ENCODE measurements at regions not wholly inside any gene's neighbourhood (a gene's known extent, or its start where the extent isn't known, plus 50 kb on each side); places are given as distances from the start of the nearest gene placed in this dataset.

GRCh38 chr7:25541094-25541821 is 313.0 kb upstream of the NPVF start:
- Histone ChIP-seq H3K27ac (ENCODE audit: low read length) (no peak overlapping the region), H3K9me3 (ENCODE audit: low read length) (no peaks in the 10 kb centered on the region), H3K9ac (ENCODE audit: low read length) (no peak overlapping the region), H3K27me3 (ENCODE audit: insufficient read depth, low read depth, low read length) (no peaks in the 10 kb centered on the region), H3K79me2 (replicated peaks; ENCODE audit: insufficient read depth, low read length) (no peaks in the 10 kb centered on the region), H3K4me3 (ENCODE audit: low read length) (no peak overlapping the region), H3K9me2 (ENCODE audit: insufficient read depth, low read length) (no peaks in the 10 kb centered on the region), H4K20me1 (ENCODE audit: insufficient read depth) (no peaks in the 10 kb centered on the region), H2AFZ (ENCODE audit: low read depth, low read length) (no peak overlapping the region), H3F3A (ENCODE audit: insufficient read depth, low read length, poor library complexity, severe bottlenecking) (no peaks in the 10 kb centered on the region), H3K4me2 (ENCODE audit: low read length) (no peak overlapping the region), H3K36me3 (ENCODE audit: insufficient read depth, low read length) (no peaks in the 10 kb centered on the region)
- TF ChIP-seq TAF1 (IDR thresholded peaks at IDR 0.05; ENCODE audit: low read depth) (no peak), RAD21 (conservative IDR thresholded peaks at IDR 0.05) (no peak), EZH2 (IDR thresholded peaks at IDR 0.05; ENCODE audit: borderline replicate concordance, insufficient read depth, low read length, poor library complexity, severe bottlenecking) (no peak), REST (IDR thresholded peaks at IDR 0.05; ENCODE audit: borderline replicate concordance) (no peak), MXI1 (conservative IDR thresholded peaks at IDR 0.05; ENCODE audit: poor library complexity, severe bottlenecking) (no peak), POLR2AphosphoS5 (IDR thresholded peaks at IDR 0.05) (no peak)

GRCh38 chr7:25541877-25542276 is 313.6 kb upstream of the NPVF start:
- Histone ChIP-seq H4K20me1 (ENCODE audit: insufficient read depth) (no peaks in the 10 kb centered on the region), H3K9me2 (ENCODE audit: insufficient read depth, low read length) (no peaks in the 10 kb centered on the region), H3K79me2 (replicated peaks; ENCODE audit: insufficient read depth, low read length) (no peaks in the 10 kb centered on the region), H3K27me3 (ENCODE audit: insufficient read depth, low read depth, low read length) (no peaks in the 10 kb centered on the region), H3F3A (ENCODE audit: insufficient read depth, low read length, poor library complexity, severe bottlenecking) (no peaks in the 10 kb centered on the region), H3K9ac (ENCODE audit: low read length) (no peak overlapping the region), H3K4me2 (ENCODE audit: low read length) (no peak overlapping the region), H3K36me3 (ENCODE audit: insufficient read depth, low read length) (no peaks in the 10 kb centered on the region), H3K4me3 (ENCODE audit: low read length) (no peak overlapping the region), H2AFZ (ENCODE audit: low read depth, low read length) (no peak overlapping the region), H3K27ac (ENCODE audit: low read length) (no peak overlapping the region), H3K9me3 (ENCODE audit: low read length) (no peaks in the 10 kb centered on the region)
- no peak for TF ChIP-seq POLR2AphosphoS5 (IDR thresholded peaks at IDR 0.05)
- TF ChIP-seq, protein P1, sequence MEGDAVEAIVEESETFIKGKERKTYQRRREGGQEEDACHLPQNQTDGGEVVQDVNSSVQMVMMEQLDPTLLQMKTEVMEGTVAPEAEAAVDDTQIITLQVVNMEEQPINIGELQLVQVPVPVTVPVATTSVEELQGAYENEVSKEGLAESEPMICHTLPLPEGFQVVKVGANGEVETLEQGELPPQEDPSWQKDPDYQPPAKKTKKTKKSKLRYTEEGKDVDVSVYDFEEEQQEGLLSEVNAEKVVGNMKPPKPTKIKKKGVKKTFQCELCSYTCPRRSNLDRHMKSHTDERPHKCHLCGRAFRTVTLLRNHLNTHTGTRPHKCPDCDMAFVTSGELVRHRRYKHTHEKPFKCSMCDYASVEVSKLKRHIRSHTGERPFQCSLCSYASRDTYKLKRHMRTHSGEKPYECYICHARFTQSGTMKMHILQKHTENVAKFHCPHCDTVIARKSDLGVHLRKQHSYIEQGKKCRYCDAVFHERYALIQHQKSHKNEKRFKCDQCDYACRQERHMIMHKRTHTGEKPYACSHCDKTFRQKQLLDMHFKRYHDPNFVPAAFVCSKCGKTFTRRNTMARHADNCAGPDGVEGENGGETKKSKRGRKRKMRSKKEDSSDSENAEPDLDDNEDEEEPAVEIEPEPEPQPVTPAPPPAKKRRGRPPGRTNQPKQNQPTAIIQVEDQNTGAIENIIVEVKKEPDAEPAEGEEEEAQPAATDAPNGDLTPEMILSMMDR (IDR thresholded peaks at IDR 0.05; ENCODE audit: poor library complexity, severe bottlenecking): no peak

DNA sequence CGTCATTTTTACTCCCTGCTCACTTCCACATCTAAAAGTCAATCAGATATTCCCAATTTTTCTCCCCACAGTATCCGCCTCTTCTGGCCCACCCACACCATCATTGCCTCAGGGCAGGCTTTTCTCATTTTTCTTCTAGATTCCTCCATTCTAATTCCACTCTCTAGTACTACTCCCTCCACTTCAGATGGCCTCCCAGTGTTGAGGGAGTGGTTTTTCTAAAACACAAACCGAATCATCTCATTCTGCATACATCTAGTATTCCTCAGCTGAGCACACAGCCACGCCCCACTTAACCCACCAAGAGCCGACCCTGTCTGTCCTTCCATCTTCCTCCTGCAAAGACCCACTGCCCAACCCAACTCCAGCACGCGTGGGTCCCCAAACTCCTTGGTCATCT is 314.9 kb upstream of the NPVF start:
- no peak overlapping the region for H3K4me2 ChIP-seq (ENCODE audit: low read length)
- H3K27ac ChIP-seq (ENCODE audit: low read length): no peak overlapping the region
- H3K9me2 ChIP-seq (ENCODE audit: insufficient read depth, low read length): no peaks in the 10 kb centered on the region
- no peaks in the 10 kb centered on the region for H3K79me2 ChIP-seq (replicated peaks; ENCODE audit: insufficient read depth, low read length)
- no peak overlapping the region for H3K4me3 ChIP-seq (ENCODE audit: low read length)
- no peaks in the 10 kb centered on the region for H4K20me1 ChIP-seq (ENCODE audit: insufficient read depth)
- H3K27me3 ChIP-seq (ENCODE audit: insufficient read depth, low read depth, low read length): no peaks in the 10 kb centered on the region
- H2AFZ ChIP-seq (ENCODE audit: low read depth, low read length): no peak overlapping the region
- no peak overlapping the region for H3K9ac ChIP-seq (ENCODE audit: low read length)
- TF ChIP-seq EP300 (conservative IDR thresholded peaks at IDR 0.05; ENCODE audit: poor library complexity, severe bottlenecking): no peak
- TF ChIP-seq EZH2 (IDR thresholded peaks at IDR 0.05; ENCODE audit: borderline replicate concordance, insufficient read depth, low read length, poor library complexity, severe bottlenecking): no peak
- TF ChIP-seq REST (IDR thresholded peaks at IDR 0.05; ENCODE audit: borderline replicate concordance): no peak
- no peak for TF ChIP-seq TAF1 (IDR thresholded peaks at IDR 0.05; ENCODE audit: low read depth)
- no peak for TF ChIP-seq MXI1 (conservative IDR thresholded peaks at IDR 0.05; ENCODE audit: poor library complexity, severe bottlenecking)
- TF ChIP-seq SMC3 (conservative IDR thresholded peaks at IDR 0.05; ENCODE audit: poor library complexity): no peak
- no peak for TF ChIP-seq RAD21 (conservative IDR thresholded peaks at IDR 0.05)
- H3K36me3 ChIP-seq (ENCODE audit: insufficient read depth, low read length): no peaks in the 10 kb centered on the region
- H3K9me3 ChIP-seq (ENCODE audit: low read length): no peaks in the 10 kb centered on the region
- H3F3A ChIP-seq (ENCODE audit: insufficient read depth, low read length, poor library complexity, severe bottlenecking): no peaks in the 10 kb centered on the region

Data from neural cell (in vitro differentiated cells).